ENCODE measurements at regions not wholly inside any gene's neighbourhood (a gene's known extent, or its start where the extent isn't known, plus 50 kb on each side); places are given as distances from the start of the nearest gene placed in this dataset.

GRCh38 chr9:103949096-103949495, 145.0 kb upstream of the SMC2 start (continued):
- TF ChIP-seq REST (IDR thresholded peaks at IDR 0.05; ENCODE audit: unreplicated experiment) (no peak), EZH2 (IDR thresholded peaks at IDR 0.05; ENCODE audit: low read depth, unreplicated experiment) (no peak)

GRCh38 chr9:103977163-103977562, 116.9 kb upstream of the SMC2 start:
- Mint-ChIP-seq H3K4me3 (no peak overlapping the region), H3K27me3 (ENCODE audit: insufficient read depth, low read depth, poor library complexity) (no peaks in the 10 kb centered on the region), H3K27ac (no peak overlapping the region), H3K9me3 (peaks cover 95% of the 10 kb centered on the region), H3K36me3 (ENCODE audit: low read depth) (peaks cover 23% of the 10 kb centered on the region), H3K4me1 (no peaks in the 10 kb centered on the region)
- DNase-seq (ENCODE audit: low spot score) (no peak), ATAC-seq (no peak)
- no peak overlapping the region for H3K4me2 ChIP-seq
- no peaks in the 10 kb centered on the region for H3K79me2 ChIP-seq (replicated peaks; ENCODE audit: insufficient read depth)
- no peaks in the 10 kb centered on the region for H3K27me3 ChIP-seq (ENCODE audit: insufficient read depth)
- H3F3A ChIP-seq (replicated peaks; ENCODE audit: low read depth): no peaks in the 10 kb centered on the region
- H3K27ac ChIP-seq (ENCODE audit: low read depth): no peak overlapping the region
- no peak overlapping the region for H2AFZ ChIP-seq
- peaks cover 3% of the 10 kb centered on the region; the same call in 1 of the 2 replicates for H3K36me3 ChIP-seq (ENCODE audit: insufficient read depth)
- no peaks in the 10 kb centered on the region for H4K20me1 ChIP-seq (replicated peaks; ENCODE audit: insufficient read depth)
- no peaks in the 10 kb centered on the region; the same call in 1 of the 2 replicates for H3K9me2 ChIP-seq (ENCODE audit: insufficient read depth)
- no peaks in the 10 kb centered on the region for H3K4me1 ChIP-seq (ENCODE audit: insufficient read depth)
- H3K4me3 ChIP-seq: no peak overlapping the region
- TF ChIP-seq ETS1 (IDR thresholded peaks at IDR 0.05): no peak
- no peak for TF ChIP-seq REST (IDR thresholded peaks at IDR 0.05; ENCODE audit: unreplicated experiment)
- TF ChIP-seq POLR2AphosphoS5 (IDR thresholded peaks at IDR 0.05; ENCODE audit: low read depth): no peak
- TF ChIP-seq EZH2phosphoT487 (IDR thresholded peaks at IDR 0.05; ENCODE audit: unreplicated experiment): no peak
- TF ChIP-seq EZH2 (IDR thresholded peaks at IDR 0.05; ENCODE audit: low read depth, unreplicated experiment): no peak
- no peak for TF ChIP-seq CTCF (conservative IDR thresholded peaks at IDR 0.05; ENCODE audit: low read depth in 2 of 2)
- no peak for TF ChIP-seq CREB1 (CRISPR knock-in tag; IDR thresholded peaks at IDR 0.05; ENCODE audit: low read depth)
- TF ChIP-seq ZNF462 (CRISPR knock-in tag; IDR thresholded peaks at IDR 0.05): no peak
